NCI-H69 (cell line): ENCODE measurements at regions not wholly inside any gene's neighbourhood (a gene's known extent, or its start where the extent isn't known, plus 50 kb on each side); places are given as distances from the start of the nearest gene placed in this dataset.
"Not testable (repeated sequence)": the region's sequence is repeated elsewhere in the genome, so short reads cannot be mapped to it uniquely, and the experiment has no call there.

ENCODE experiments used
- DNase-seq: peaks from one replicate; lab custom pipeline; 2025; lab: John Stamatoyannopoulos, UW

- DNase-seq = no peak
These were observed 55.6 kb downstream of the SOWAHC start for GRCh38 chr2:109669731-109670130.

- no peak for DNase-seq
These were observed 56.6 kb downstream of the SOWAHC start for GRCh38 chr2:109670556-109671411.

GRCh38 chr2:109674894-109675534, 60.9 kb downstream of the SOWAHC start:
- DNase-seq = no peak

GRCh38 chr2:109675666-109676345, 61.6 kb downstream of the SOWAHC start:
- no peak for DNase-seq

GRCh38 chr2:109676346-109676902, 62.3 kb downstream of the SOWAHC start:
- DNase-seq = peak; percentile 27

- not testable (repeated sequence) for DNase-seq
These were observed 63.1 kb downstream of the SOWAHC start for GRCh38 chr2:109677121-109677731.

- DNase-seq = no peak
These were observed 63.8 kb downstream of the SOWAHC start for GRCh38 chr2:109677835-109678580.

- DNase-seq = not testable (repeated sequence)
These were observed 64.6 kb downstream of the SOWAHC start for GRCh38 chr2:109678724-109679201.

GRCh38 chr2:109679225-109679624, 65.1 kb downstream of the SOWAHC start:
- no peak for DNase-seq

GRCh38 chr2:109679626-109680025, 65.5 kb downstream of the SOWAHC start:
- DNase-seq = no peak

- no peak for DNase-seq
These were observed 66.5 kb downstream of the SOWAHC start for GRCh38 chr2:109680523-109681297.

- no peak for DNase-seq
These were observed 67.6 kb downstream of the SOWAHC start for GRCh38 chr2:109681633-109682380.

- DNase-seq = no peak
These were observed 69.3 kb downstream of the SOWAHC start for GRCh38 chr2:109683452-109683851.

- DNase-seq = no peak
These were observed 71.3 kb downstream of the SOWAHC start for GRCh38 chr2:109685453-109685852.

GRCh38 chr2:109686921-109687320, 72.8 kb downstream of the SOWAHC start:
- no peak for DNase-seq

GRCh38 chr2:109689182-109689930, 75.2 kb downstream of the SOWAHC start:
- no peak for DNase-seq

- DNase-seq = no peak
These were observed 75.8 kb downstream of the SOWAHC start for GRCh38 chr2:109689973-109690372.

- DNase-seq = no peak
These were observed 76.3 kb downstream of the SOWAHC start for GRCh38 chr2:109690457-109690821.
